SK-N-MC (cell line): ENCODE measurements at regions not wholly inside any gene's neighbourhood (a gene's known extent, or its start where the extent isn't known, plus 50 kb on each side); places are given as distances from the start of the nearest gene placed in this dataset.

Experiments
- DNase-seq: peaks from one replicate; pipeline ENCODE4 v3.0.0-alpha.2; 2011; ENCODE audit warnings: low read depth, low spot score
- H3K27ac ChIP-seq: fragments of 200-600 bp; sonication (generic); 2 replicates; pipeline ENCODE4 v1.5.1; 2016; ENCODE audit warnings: mixed run types
- H3K36me3 ChIP-seq: fragments of 200-600 bp; sonication (generic); 2 replicates; pipeline ENCODE4 v1.6.1; 2017; ENCODE audit warnings: antibody characterized with exemption, low read length, mixed read lengths; ENCODE audit not compliant: insufficient read depth
- H3K4me3 ChIP-seq: fragments of 200-600 bp; sonication (generic); 2 replicates; pipeline ENCODE4 v1.5.1; 2016
- H3K9ac ChIP-seq: fragments of 200-600 bp; sonication (generic); 2 replicates; pipeline ENCODE4 v1.8.0; 2017; ENCODE audit warnings: mixed run types, mixed read lengths; ENCODE audit not compliant: insufficient read length
- H3K9me3 ChIP-seq: fragments of 200-600 bp; sonication (generic); 2 replicates; pipeline ENCODE4 v1.6.1; 2017; ENCODE audit warnings: low read depth, mild to moderate bottlenecking, antibody characterized with exemption, low read length, moderate library complexity, mixed read lengths
- EZH2 ChIP-seq: fragments of 200-600 bp; sonication (generic); IDR thresholded peaks from one replicate; pipeline ENCODE4 v1.6.1; 2017; ENCODE audit warnings: antibody characterized with exemption
- FOXP2 ChIP-seq: optimal IDR thresholded peaks from 2 replicates; pipeline ENCODE3; 2011; ENCODE audit warnings: mild to moderate bottlenecking, moderate library complexity; ENCODE audit not compliant: insufficient read depth; ENCODE audit errors: extremely low read length, control extremely low read depth
- POLR2AphosphoS5 ChIP-seq: IDR thresholded peaks from 2 replicates; pipeline ENCODE4 v1.6.1; 2012; ENCODE audit warnings: mild to moderate bottlenecking, low read depth, low read length, borderline replicate concordance

DNA sequence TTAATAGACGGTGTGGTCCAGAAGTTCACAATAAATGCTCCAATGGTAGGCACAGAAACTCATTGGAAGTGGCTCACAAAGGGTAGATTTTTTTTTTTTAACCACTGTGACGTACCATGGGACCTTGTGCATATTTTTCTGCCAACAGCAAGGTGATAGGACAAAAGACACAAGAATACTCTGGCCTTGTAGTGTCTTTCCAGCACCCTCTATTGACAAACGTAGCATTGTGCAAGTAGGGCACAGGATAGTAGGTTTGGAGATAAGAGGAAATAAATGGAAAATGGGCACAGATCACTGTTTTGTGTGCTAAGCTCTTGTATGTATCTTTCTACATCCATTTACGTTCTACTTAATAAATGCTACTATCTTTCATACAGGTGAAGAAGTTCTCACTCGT is 2054.9 kb downstream of the PCDH7 start:
- Histone ChIP-seq H3K36me3 (no peaks in the 10 kb centered on the region), H3K9me3 (no peaks in the 10 kb centered on the region), H3K4me3 (no peak overlapping the region), H3K9ac (no peak overlapping the region), H3K27ac (no peak overlapping the region)
- no peak for DNase-seq
- no peak for TF ChIP-seq POLR2AphosphoS5
- TF ChIP-seq FOXP2, result no peak
- no peak for TF ChIP-seq EZH2

DNA sequence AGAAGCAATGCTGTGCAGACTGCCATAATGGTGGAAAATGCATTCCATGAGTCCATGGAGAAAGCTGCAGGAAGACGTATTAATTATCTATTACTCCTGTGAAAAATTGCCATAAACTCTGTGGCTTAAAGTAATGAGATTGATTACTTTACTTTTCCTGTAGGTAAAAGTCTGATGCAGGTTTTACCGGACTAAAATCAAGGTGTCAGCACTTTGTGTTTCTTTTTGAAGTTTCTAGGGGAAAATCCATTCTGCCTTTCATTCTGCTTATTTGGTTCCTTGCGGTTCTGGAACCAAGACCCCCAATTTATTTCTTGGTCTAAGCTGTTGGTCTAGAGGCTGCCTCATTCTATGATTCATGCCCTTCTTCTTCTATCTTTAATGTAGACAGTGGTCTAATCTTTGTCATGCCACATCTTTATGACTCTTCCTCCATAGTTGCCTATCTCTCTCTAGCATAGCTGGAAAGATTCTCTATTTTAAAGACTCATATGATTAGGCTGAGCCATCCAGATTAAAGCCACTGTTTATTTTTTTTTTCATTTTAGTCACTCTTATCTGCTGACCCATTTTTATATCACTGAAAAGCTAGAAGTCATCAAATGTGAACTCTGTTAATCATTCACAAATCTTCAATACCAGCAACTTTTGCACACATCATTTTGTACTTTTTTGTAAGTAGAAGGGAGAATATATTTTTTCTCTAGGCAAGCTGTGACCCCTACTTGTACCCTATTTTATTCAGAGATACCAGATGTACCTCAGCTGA is 2056.4 kb downstream of the PCDH7 start:
- Histone ChIP-seq H3K27ac (no peak overlapping the region), H3K9ac (no peak overlapping the region), H3K9me3 (no peaks in the 10 kb centered on the region), H3K36me3 (no peaks in the 10 kb centered on the region), H3K4me3 (no peak overlapping the region)
- DNase-seq, result no peak
- TF ChIP-seq EZH2 (no peak), POLR2AphosphoS5 (no peak), FOXP2 (no peak)

DNA sequence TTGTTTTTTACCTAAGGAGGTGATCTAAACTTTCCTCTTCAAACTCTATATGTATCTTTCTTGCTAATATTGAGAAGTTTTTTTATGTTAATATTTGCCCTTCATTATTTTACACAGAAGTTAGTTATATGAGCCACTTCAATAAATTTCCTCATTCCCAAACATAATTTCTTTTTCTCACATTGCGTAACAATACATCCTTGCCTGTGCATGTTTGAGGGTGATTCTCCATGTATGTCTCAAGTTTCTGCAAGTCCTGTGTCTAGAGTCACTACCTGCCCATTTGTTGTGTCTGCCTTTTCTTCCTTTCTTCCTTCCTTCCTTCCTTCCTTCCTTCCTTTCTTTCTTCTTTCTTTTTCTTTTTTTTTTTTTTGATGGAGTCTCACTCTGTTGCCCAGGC is 2057.9 kb downstream of the PCDH7 start:
- no peak overlapping the region for H3K9ac ChIP-seq
- DNase-seq, result no peak
- no peaks in the 10 kb centered on the region for H3K9me3 ChIP-seq
- TF ChIP-seq EZH2 (no peak), FOXP2 (no peak), POLR2AphosphoS5 (no peak)
- H3K27ac ChIP-seq, result no peak overlapping the region
- H3K4me3 ChIP-seq, result no peak overlapping the region
- H3K36me3 ChIP-seq, result no peaks in the 10 kb centered on the region

DNA sequence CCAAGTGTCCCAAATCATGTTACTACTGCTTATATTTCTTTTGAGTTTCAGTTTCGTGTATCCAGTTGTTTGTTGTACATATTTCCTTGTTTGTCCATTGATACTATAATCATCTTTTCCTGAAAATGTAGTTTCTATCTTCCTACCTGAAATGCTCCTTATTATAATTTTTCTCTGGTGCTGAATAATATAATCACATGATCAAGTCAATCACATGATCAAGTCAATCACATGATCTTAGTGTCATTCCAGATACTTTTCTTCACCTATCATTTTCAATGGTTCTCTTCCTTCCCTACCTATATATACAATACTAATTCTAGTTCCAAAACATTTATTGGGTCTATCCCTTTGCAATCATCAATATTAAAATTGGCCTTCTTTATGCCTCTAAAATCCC is 2058.8 kb downstream of the PCDH7 start:
- Histone ChIP-seq H3K27ac (no peak overlapping the region), H3K36me3 (no peaks in the 10 kb centered on the region), H3K9me3 (no peaks in the 10 kb centered on the region), H3K4me3 (no peak overlapping the region), H3K9ac (no peak overlapping the region)
- TF ChIP-seq EZH2 (no peak), FOXP2 (no peak), POLR2AphosphoS5 (no peak)
- DNase-seq, result no peak

DNA sequence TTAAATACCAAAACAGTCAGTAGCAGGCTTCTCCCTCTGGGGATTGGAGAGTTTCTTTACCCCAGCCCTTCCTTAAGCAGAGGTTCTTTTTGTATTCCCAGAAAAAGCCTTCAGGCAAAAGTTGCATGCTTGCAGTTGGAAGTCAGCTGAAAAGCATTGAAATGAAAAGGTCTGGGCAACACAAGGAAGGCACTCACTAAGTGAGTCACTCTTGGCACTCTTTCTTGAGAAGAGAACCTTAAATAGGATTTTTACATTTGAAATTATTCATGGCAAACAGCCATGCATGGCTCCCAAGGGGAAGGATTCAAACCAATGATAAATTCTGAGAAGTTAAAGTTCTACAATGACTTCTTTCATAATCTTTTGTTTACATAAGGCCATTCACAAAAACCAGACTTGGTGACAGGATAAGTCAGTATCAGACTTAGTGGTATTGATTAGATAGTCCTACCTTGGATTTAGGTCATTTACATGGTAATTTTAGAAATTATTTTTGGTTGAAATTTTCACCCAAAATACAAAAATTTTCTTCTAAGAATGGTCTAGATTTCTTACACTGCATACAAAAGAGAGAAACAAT is 2068.9 kb downstream of the PCDH7 start:
- DNase-seq, result peak; percentile 74
- Histone ChIP-seq H3K9me3 (no peaks in the 10 kb centered on the region), H3K9ac (no peak overlapping the region), H3K36me3 (no peaks in the 10 kb centered on the region), H3K27ac (no peak overlapping the region), H3K4me3 (no peak overlapping the region)
- TF ChIP-seq FOXP2, result no peak

DNA sequence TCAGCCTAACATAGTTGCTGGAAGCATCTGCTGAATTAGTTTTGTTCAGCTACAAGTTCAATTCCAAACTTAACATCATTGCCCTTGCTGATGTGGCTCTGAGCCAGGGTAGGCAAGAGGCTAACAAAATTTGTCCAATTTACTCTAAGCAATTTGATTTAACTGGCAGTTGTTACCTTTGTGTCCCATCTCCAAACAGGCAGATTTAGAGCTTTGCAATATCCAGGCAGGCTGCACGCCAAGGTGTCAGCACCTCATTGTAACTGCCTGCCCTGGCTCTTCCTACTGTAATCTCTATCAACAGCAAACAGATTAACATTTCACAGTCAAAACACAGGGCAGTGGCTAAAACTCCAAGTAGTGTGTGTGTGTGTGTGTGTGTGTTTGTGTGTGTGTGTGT is 2070.6 kb downstream of the PCDH7 start:
- Histone ChIP-seq H3K36me3 (no peaks in the 10 kb centered on the region), H3K9me3 (no peaks in the 10 kb centered on the region), H3K27ac (no peak overlapping the region), H3K4me3 (no peak overlapping the region), H3K9ac (no peak overlapping the region)
- TF ChIP-seq POLR2AphosphoS5 (no peak), EZH2 (no peak), FOXP2 (no peak)
- no peak for DNase-seq

DNA sequence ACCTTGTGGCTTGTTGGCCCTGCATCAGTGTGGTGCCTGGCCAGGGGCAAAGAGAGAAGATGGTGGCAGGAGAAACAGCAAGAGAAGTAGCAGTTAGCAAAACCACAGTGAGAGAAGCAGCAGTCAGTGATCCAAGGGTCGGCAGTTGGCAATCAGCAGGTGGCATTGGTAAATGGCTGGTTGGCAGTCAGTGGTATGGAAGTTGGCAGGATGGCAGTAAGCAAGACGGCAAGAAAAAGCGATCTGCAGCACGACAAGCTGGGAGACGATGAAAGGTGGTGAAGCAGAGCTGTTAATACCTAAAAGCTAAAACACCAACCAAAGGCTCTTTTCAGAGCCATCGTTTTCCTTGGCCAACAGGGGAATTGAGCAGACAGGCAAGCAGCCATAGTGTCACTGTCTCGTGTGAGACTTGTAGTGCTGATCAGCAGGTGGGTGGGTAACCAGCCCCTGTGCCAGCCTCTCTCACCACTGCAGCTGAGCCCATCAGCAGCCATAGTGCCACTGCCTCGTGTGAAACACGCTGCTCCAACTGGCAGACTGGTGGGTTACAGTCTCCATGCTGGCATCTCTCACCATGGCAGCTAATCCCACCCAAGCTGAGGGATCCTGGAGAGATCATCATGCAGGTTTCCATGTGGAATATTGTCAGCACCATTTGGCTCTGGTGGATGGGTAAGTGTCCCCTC is 2078.4 kb downstream of the PCDH7 start:
- no peak for DNase-seq
- Histone ChIP-seq H3K9me3 (no peaks in the 10 kb centered on the region), H3K4me3 (no peak overlapping the region), H3K9ac (no peak overlapping the region), H3K36me3 (no peaks in the 10 kb centered on the region), H3K27ac (no peak overlapping the region)
- TF ChIP-seq EZH2 (no peak), FOXP2 (no peak)

DNA sequence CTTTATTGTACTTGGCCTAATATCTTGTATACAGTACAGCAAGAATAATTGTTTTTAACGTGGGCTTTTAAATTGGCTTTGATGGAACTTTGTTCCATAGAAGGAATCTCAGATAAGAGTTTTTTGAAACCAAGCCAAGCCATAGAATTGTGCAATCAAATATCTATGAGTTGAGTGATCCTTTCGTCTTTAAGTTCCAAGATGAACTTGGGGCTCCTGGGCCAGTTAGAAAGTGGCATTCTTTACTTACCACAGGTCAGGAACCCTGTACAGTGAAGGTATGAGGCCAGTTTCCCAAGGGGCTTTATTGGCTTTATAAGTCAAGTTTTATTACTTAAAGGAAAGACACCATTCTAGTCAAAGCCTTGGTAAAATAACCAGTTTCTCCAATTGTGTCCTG is 2104.2 kb downstream of the PCDH7 start:
- TF ChIP-seq EZH2, result no peak
- TF ChIP-seq FOXP2, result no peak
- TF ChIP-seq POLR2AphosphoS5, result no peak
- H3K9me3 ChIP-seq, result no peaks in the 10 kb centered on the region; the same call in 1 of the 2 replicates
- no peak overlapping the region for H3K4me3 ChIP-seq
- no peaks in the 10 kb centered on the region for H3K36me3 ChIP-seq
- H3K9ac ChIP-seq, result no peak overlapping the region
- no peak for DNase-seq
- no peak overlapping the region for H3K27ac ChIP-seq
